GM19467 (cell line): ENCODE measurements at regions not wholly inside any gene's neighbourhood (a gene's known extent, or its start where the extent isn't known, plus 50 kb on each side); places are given as distances from the start of the nearest gene placed in this dataset.
A peak's percentile ranks its signal among the peaks of the same experiment; 100 is the strongest.

Experiments
- ATAC-seq: cut with Tn5 transposase; IDR thresholded peaks from one replicate; pipeline ENCODE4 v1.9.1; 2021; ENCODE audit warnings: mild to moderate bottlenecking, moderate library complexity; ENCODE audit not compliant: unreplicated experiment

- ATAC-seq = no peak
Observed at GRCh38 chr4:11589676-11590075, 161.0 kb upstream of the HS3ST1 start.

- no peak for ATAC-seq
Observed at GRCh38 chr4:11587797-11588196, 159.1 kb upstream of the HS3ST1 start.

GRCh38 chr4:11585506-11585905 lies 156.8 kb upstream of the HS3ST1 start:
- no peak for ATAC-seq

GRCh38 chr4:11568511-11568910 lies 139.8 kb upstream of the HS3ST1 start:
- no peak for ATAC-seq

GRCh38 chr4:11566444-11567022 lies 137.8 kb upstream of the HS3ST1 start:
- peak; percentile 68 for ATAC-seq

- no peak for ATAC-seq
Observed at GRCh38 chr4:11565899-11566298, 137.2 kb upstream of the HS3ST1 start.

- no peak for ATAC-seq
Observed at GRCh38 chr4:11565213-11565612, 136.5 kb upstream of the HS3ST1 start.

GRCh38 chr4:11564021-11564420 lies 135.3 kb upstream of the HS3ST1 start:
- ATAC-seq = no peak

GRCh38 chr4:11549525-11549924 lies 120.8 kb upstream of the HS3ST1 start:
- ATAC-seq = no peak

- peak; percentile 87 for ATAC-seq
Observed at GRCh38 chr4:11548597-11549082, 119.9 kb upstream of the HS3ST1 start.

- ATAC-seq = no peak
Observed at GRCh38 chr4:11546391-11547175, 117.9 kb upstream of the HS3ST1 start.

- no peak for ATAC-seq
Observed at GRCh38 chr4:11545651-11546050, 117.0 kb upstream of the HS3ST1 start.

- ATAC-seq = no peak
Observed at GRCh38 chr4:11544211-11544610, 115.5 kb upstream of the HS3ST1 start.

- ATAC-seq = no peak
Observed at GRCh38 chr4:11543706-11544105, 115.0 kb upstream of the HS3ST1 start.

- no peak for ATAC-seq
Observed at GRCh38 chr4:11542952-11543351, 114.3 kb upstream of the HS3ST1 start.

GRCh38 chr4:11537846-11538245 lies 109.2 kb upstream of the HS3ST1 start:
- ATAC-seq = no peak

- ATAC-seq = no peak
Observed at GRCh38 chr4:11535333-11535732, 106.6 kb upstream of the HS3ST1 start.

- no peak for ATAC-seq
Observed at GRCh38 chr4:11534623-11535302, 106.1 kb upstream of the HS3ST1 start.

GRCh38 chr4:11532138-11532537 lies 103.4 kb upstream of the HS3ST1 start:
- no peak for ATAC-seq

GRCh38 chr4:11529625-11530201 lies 101.0 kb upstream of the HS3ST1 start:
- no peak for ATAC-seq

GRCh38 chr4:11525085-11525484 lies 96.4 kb upstream of the HS3ST1 start:
- ATAC-seq = no peak

- no peak for ATAC-seq
Observed at GRCh38 chr4:11518754-11519153, 90.1 kb upstream of the HS3ST1 start.
